ENCODE measurements at regions not wholly inside any gene's neighbourhood (a gene's known extent, or its start where the extent isn't known, plus 50 kb on each side); places are given as distances from the start of the nearest gene placed in this dataset.

- no peak for TF ChIP-seq CTCF (IDR thresholded peaks at IDR 0.05)
- no peak for TF ChIP-seq POLR2A (IDR thresholded peaks at IDR 0.05)
Observed at GRCh38 chr1:36562181-36562685, 79.5 kb upstream of the CSF3R start.

Measured in heart left ventricle (tissue), 13 donors.